GM12874 (cell line): ENCODE measurements at regions not wholly inside any gene's neighbourhood (a gene's known extent, or its start where the extent isn't known, plus 50 kb on each side); places are given as distances from the start of the nearest gene placed in this dataset.

Experiments
- TF ChIP-seq, protein P1 (sequence below): IDR thresholded peaks from 2 replicates; pipeline ENCODE4 v1.5.1; 2011; ENCODE audit warnings: low read depth, mild to moderate bottlenecking, control low read depth, low read length, moderate library complexity; ENCODE audit not compliant: insufficient read depth

GRCh38 chr6:21753241-21754108 is 159.9 kb downstream of the SOX4 start:
- TF ChIP-seq, protein P1, sequence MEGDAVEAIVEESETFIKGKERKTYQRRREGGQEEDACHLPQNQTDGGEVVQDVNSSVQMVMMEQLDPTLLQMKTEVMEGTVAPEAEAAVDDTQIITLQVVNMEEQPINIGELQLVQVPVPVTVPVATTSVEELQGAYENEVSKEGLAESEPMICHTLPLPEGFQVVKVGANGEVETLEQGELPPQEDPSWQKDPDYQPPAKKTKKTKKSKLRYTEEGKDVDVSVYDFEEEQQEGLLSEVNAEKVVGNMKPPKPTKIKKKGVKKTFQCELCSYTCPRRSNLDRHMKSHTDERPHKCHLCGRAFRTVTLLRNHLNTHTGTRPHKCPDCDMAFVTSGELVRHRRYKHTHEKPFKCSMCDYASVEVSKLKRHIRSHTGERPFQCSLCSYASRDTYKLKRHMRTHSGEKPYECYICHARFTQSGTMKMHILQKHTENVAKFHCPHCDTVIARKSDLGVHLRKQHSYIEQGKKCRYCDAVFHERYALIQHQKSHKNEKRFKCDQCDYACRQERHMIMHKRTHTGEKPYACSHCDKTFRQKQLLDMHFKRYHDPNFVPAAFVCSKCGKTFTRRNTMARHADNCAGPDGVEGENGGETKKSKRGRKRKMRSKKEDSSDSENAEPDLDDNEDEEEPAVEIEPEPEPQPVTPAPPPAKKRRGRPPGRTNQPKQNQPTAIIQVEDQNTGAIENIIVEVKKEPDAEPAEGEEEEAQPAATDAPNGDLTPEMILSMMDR, result no peak

DNA sequence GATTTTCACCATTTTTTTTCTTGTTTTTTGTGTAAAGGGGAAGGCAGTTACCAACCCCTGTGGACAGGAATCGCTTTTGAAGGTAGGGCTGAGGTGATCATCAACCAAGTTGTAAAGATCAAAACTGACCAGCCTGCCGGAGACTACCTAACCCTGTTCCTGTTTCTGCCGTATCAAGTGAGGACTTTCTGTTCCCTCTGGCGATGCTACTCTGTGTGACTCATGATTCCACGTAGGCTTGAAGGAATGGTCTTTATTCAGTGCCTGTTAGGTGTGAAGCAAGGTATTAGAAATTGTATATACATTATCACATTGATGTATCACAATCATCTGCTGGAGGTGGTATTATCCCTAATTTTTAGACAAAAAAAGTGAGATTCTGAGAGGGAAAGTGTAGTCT is 161.3 kb downstream of the SOX4 start:
- TF ChIP-seq, protein P1, result no peak

DNA sequence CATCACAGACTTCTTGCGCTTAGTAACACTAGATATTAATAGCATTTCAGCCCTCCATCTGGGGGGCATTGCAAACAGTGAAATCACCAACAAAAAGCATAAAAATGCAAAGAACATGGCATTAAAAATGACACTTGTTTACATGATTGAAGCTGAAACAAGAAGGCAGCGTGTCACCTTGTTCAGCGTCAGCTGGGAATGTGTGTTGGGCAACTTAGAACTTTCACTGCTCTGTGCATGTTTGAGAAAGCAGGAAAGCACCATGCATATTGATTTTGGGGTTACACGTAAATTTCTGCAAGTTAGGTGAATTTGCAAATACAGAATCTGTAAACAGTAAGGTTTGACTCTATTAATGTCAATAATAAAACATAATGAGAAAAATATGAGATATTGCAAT is 162.9 kb downstream of the SOX4 start:
- TF ChIP-seq, protein P1, result no peak

GRCh38 chr6:21759721-21760120 is 166.2 kb downstream of the SOX4 start:
- TF ChIP-seq, protein P1, result no peak

GRCh38 chr6:21764989-21765388 is 171.4 kb downstream of the SOX4 start:
- TF ChIP-seq, protein P1, result no peak

- TF ChIP-seq, protein P1, result no peak
Observed at GRCh38 chr6:21767891-21768648, 174.5 kb downstream of the SOX4 start.

- TF ChIP-seq, protein P1, result no peak
Observed at GRCh38 chr6:21769405-21769861, 175.9 kb downstream of the SOX4 start.
